ENCODE measurements at regions not wholly inside any gene's neighbourhood (a gene's known extent, or its start where the extent isn't known, plus 50 kb on each side); places are given as distances from the start of the nearest gene placed in this dataset.

DNA sequence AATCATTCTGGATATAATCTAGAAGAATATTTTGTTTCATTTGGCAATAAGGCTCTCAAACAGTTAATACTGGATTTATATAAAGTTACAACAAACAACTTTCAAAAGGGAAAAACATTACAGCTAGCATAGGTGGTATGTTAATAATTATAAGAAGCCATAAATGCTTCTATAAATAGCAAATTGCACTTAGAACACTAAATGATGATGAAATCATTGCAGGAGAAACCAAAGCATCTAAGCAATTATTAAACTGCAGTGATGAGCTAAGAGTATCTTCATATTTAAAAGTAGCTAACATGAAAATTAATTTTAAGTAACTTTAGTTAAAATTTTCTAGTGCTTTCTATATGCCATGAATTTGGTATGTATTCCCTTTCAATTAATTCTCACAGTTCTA is 189.5 kb downstream of the CENPC start:
- Histone ChIP-seq H3K4me1 (no peaks in the 10 kb centered on the region), H3K9me3 (no peaks in the 10 kb centered on the region), H3K36me3 (no peaks in the 10 kb centered on the region), H3K27me3 (no peaks in the 10 kb centered on the region), H3K4me3 (no peak overlapping the region), H3K27ac (no peak overlapping the region)
- ATAC-seq = no peak
- TF ChIP-seq POLR2A (IDR thresholded peaks at IDR 0.05) (no peak), POLR2AphosphoS5 (IDR thresholded peaks at IDR 0.05) (no peak), EP300 (IDR thresholded peaks at IDR 0.05) (no peak)
- TF ChIP-seq, protein P1, sequence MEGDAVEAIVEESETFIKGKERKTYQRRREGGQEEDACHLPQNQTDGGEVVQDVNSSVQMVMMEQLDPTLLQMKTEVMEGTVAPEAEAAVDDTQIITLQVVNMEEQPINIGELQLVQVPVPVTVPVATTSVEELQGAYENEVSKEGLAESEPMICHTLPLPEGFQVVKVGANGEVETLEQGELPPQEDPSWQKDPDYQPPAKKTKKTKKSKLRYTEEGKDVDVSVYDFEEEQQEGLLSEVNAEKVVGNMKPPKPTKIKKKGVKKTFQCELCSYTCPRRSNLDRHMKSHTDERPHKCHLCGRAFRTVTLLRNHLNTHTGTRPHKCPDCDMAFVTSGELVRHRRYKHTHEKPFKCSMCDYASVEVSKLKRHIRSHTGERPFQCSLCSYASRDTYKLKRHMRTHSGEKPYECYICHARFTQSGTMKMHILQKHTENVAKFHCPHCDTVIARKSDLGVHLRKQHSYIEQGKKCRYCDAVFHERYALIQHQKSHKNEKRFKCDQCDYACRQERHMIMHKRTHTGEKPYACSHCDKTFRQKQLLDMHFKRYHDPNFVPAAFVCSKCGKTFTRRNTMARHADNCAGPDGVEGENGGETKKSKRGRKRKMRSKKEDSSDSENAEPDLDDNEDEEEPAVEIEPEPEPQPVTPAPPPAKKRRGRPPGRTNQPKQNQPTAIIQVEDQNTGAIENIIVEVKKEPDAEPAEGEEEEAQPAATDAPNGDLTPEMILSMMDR (IDR thresholded peaks at IDR 0.05) = no peak

- Histone ChIP-seq H3K4me3 (no peak overlapping the region), H3K9me3 (no peaks in the 10 kb centered on the region), H3K27ac (no peak overlapping the region), H3K4me1 (no peaks in the 10 kb centered on the region), H3K27me3 (no peaks in the 10 kb centered on the region), H3K36me3 (no peaks in the 10 kb centered on the region)
- no peak for ATAC-seq
- TF ChIP-seq EP300 (IDR thresholded peaks at IDR 0.05) (no peak), POLR2A (IDR thresholded peaks at IDR 0.05) (no peak), POLR2AphosphoS5 (IDR thresholded peaks at IDR 0.05) (no peak)
- TF ChIP-seq, protein P1 (IDR thresholded peaks at IDR 0.05) = no peak
These were observed 198.6 kb downstream of the CENPC start for GRCh38 chr4:67346654-67347053.

DNA sequence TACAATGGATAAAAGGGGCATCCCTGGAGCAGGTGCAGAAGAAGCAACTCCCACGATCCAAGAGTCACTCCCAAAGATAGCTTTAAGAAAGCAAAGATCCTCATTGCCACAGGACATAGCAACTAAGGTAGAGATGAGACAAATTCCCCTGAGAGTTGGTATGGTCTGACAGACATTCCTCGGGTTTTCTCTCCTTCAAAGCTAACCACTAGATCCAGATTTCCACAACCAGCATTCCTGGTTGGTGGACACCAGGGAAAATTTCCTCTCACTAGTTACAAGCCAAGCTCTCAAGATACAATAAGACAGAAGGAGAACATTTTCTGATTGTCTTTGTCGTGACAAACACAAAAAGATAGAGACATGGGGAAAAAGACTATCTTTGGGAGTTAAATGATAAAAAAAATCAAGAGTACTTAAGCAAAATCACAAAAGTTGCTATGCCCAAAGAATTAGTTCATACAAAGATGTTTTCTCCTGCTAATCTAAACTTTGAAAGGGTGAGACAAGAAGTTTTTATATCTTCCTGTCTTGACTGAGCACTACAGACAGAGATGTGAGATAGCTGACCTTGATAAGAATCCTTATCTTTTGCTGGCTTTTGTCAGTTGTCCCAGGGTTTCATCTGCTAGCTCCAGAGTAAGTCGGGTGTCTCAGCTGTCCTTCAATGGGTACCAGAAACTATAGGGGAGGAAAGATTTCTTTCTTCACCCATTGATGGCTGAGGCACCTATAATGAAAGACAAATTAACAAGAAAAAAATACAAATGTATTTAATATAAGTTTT is 200.5 kb downstream of the CENPC start:
- 30 to 42% methylated on average over 2 to 4 of the region's 4 CpGs for WGBS, 2 donors (ENCODE audit: low coverage in 1 of 2)
- Histone ChIP-seq H3K27ac (no peak overlapping the region), H3K4me3 (no peak overlapping the region), H3K36me3 (no peaks in the 10 kb centered on the region), H3K9me3 (no peaks in the 10 kb centered on the region), H3K4me1 (no peaks in the 10 kb centered on the region), H3K27me3 (no peaks in the 10 kb centered on the region)
- ATAC-seq = no peak
- no peak for TF ChIP-seq POLR2A (IDR thresholded peaks at IDR 0.05)
- no peak for TF ChIP-seq POLR2AphosphoS5 (IDR thresholded peaks at IDR 0.05)
- TF ChIP-seq, protein P1 (IDR thresholded peaks at IDR 0.05) = no peak
- no peak for TF ChIP-seq EP300 (IDR thresholded peaks at IDR 0.05)

- H3K27ac ChIP-seq = no peak overlapping the region
- no peak for ATAC-seq
These were observed 202.1 kb downstream of the CENPC start for GRCh38 chr4:67343199-67343598.

GRCh38 chr4:67342291-67342690 is 203.0 kb downstream of the CENPC start:
- Histone ChIP-seq H3K27me3 (no peaks in the 10 kb centered on the region), H3K27ac (no peak overlapping the region), H3K9me3 (no peaks in the 10 kb centered on the region), H3K4me3 (no peak overlapping the region), H3K36me3 (no peaks in the 10 kb centered on the region), H3K4me1 (no peaks in the 10 kb centered on the region)
- no peak for ATAC-seq
- TF ChIP-seq POLR2A (IDR thresholded peaks at IDR 0.05) (no peak), POLR2AphosphoS5 (IDR thresholded peaks at IDR 0.05) (no peak), EP300 (IDR thresholded peaks at IDR 0.05) (no peak)
- TF ChIP-seq, protein P1 (IDR thresholded peaks at IDR 0.05) = no peak
- WGBS, 2 donors (ENCODE audit: low coverage in 1 of 2) = 25% methylated on average over 1 of the region's 2 CpGs; no CpG with 5 or more reads in 1 of the 2 donors

More at GRCh38 chr4:67343199-67343598, 202.1 kb downstream of the CENPC start:
- TF ChIP-seq, protein P1 (IDR thresholded peaks at IDR 0.05) = no peak
- no peaks in the 10 kb centered on the region for H3K36me3 ChIP-seq
- no peaks in the 10 kb centered on the region for H3K27me3 ChIP-seq
- H3K4me1 ChIP-seq = no peaks in the 10 kb centered on the region
- no peak overlapping the region for H3K4me3 ChIP-seq
- H3K9me3 ChIP-seq = no peaks in the 10 kb centered on the region
